ENCODE measurements at regions not wholly inside any gene's neighbourhood (a gene's known extent, or its start where the extent isn't known, plus 50 kb on each side); places are given as distances from the start of the nearest gene placed in this dataset.

DNA sequence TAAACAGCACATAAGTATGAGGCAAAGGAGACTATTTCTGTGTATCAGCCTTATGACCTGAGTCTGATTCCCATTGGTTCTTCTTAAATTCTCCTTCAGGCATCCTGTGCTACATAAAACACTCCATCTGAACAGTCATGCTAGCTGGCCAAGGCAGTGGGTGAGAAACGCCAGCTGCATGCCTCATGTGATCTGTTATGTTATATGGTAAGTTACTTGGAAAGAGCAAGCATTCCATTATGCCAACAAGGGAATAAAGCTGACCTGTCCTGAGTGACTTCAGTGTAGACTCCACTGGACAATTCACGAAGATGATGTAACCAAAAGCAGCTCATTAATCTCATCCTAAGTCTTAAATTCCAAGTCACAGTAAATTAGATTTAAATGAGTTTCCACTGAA, 216.5 kb upstream of the FN1 start:
- peak; percentile 62 for DNase-seq (ENCODE audit: low read depth)
- H3K4me3 ChIP-seq (ENCODE audit: control insufficient read depth, low read depth, low read length): no peak overlapping the region
- TF ChIP-seq, protein P1, sequence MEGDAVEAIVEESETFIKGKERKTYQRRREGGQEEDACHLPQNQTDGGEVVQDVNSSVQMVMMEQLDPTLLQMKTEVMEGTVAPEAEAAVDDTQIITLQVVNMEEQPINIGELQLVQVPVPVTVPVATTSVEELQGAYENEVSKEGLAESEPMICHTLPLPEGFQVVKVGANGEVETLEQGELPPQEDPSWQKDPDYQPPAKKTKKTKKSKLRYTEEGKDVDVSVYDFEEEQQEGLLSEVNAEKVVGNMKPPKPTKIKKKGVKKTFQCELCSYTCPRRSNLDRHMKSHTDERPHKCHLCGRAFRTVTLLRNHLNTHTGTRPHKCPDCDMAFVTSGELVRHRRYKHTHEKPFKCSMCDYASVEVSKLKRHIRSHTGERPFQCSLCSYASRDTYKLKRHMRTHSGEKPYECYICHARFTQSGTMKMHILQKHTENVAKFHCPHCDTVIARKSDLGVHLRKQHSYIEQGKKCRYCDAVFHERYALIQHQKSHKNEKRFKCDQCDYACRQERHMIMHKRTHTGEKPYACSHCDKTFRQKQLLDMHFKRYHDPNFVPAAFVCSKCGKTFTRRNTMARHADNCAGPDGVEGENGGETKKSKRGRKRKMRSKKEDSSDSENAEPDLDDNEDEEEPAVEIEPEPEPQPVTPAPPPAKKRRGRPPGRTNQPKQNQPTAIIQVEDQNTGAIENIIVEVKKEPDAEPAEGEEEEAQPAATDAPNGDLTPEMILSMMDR (IDR thresholded peaks at IDR 0.05; ENCODE audit: control insufficient read depth, insufficient read depth, low read depth, low read length, missing control alignments): no peak

GRCh38 chr2:215651412-215651811, 215.5 kb upstream of the FN1 start:
- DNase-seq (ENCODE audit: low read depth): no peak
- H3K4me3 ChIP-seq (ENCODE audit: control insufficient read depth, low read depth, low read length): no peak overlapping the region
- TF ChIP-seq, protein P1 (IDR thresholded peaks at IDR 0.05; ENCODE audit: control insufficient read depth, insufficient read depth, low read depth, low read length, missing control alignments): no peak

DNA sequence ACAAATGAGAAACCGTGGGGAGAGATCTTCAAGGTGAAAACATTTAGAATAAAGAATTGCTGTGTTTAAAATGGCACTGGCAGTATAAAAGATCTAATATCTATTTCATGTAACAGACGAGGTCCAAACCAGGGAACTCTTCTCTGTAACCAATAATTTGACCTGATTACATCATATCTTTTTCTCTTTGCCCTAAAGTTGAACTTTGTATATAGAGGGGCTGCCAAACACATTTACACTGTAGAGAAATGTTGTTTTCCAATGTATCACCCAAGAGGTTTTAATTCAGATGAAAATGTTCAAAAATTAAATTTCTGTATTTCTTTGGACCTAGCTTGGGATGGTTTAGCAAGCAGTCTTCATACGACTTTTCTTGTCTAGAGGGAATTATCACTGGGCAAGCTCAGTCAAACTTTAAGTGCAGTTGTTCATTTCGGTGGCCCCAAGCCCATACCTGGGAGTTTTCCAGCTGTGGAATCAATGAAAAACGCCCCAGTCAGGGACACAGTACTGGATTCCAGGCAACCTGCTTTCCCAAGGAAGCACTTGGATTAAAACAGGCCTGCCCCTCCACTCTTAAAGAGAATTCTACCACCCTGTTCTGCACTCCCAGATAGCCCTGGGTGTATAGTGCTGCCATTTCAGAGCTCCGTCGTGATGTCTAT, 208.5 kb upstream of the FN1 start:
- no peak for DNase-seq (ENCODE audit: low read depth)
- TF ChIP-seq, protein P1 (IDR thresholded peaks at IDR 0.05; ENCODE audit: control insufficient read depth, insufficient read depth, low read depth, low read length, missing control alignments): no peak
- no peak overlapping the region for H3K4me3 ChIP-seq (ENCODE audit: control insufficient read depth, low read depth, low read length)

GRCh38 chr2:215638687-215639086, 202.8 kb upstream of the FN1 start:
- H3K4me3 ChIP-seq (ENCODE audit: control insufficient read depth, low read depth, low read length): no peak overlapping the region
- no peak for DNase-seq (ENCODE audit: low read depth)
- TF ChIP-seq, protein P1 (IDR thresholded peaks at IDR 0.05; ENCODE audit: control insufficient read depth, insufficient read depth, low read depth, low read length, missing control alignments): no peak

DNA sequence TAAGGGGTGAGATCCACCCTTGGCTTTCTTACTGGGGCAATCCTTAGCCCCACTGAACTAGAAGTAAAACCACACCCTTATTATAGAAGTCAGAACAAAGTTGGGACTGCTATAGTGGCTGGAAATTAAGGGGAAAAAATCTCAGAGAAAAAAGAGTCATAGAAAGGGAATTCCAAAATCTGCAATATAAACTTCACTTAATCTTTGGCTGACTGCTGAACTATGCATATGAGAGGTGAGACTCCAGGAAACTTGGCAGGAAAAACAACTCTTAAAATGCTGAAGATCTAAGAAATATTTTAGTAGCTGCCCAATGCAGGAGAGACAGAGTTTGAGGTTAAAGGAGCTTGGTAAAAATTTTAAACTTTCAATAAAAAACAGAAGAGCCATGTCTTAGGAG, 201.8 kb upstream of the FN1 start:
- H3K4me3 ChIP-seq (ENCODE audit: control insufficient read depth, low read depth, low read length): no peak overlapping the region
- TF ChIP-seq, protein P1 (IDR thresholded peaks at IDR 0.05; ENCODE audit: control insufficient read depth, insufficient read depth, low read depth, low read length, missing control alignments): no peak
- no peak for DNase-seq (ENCODE audit: low read depth)

DNA sequence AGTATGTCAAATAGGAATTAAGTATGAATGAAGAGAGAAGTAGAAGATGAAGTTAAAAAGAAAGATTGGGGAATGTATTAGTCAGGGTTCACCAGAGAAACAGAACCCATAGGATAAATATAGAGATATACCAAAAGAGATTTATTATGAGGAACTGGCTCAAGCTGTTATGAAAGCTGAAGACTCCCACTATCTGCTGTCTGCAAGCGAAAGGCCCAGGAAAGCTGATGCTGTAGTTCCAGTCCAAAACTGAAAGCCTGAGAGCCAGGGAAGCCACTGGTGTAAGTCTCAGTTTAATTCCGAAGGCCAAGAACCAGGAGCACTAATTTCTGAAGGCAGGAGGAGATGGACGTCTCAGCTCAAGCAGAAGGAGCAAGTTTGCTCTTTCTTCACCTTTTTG, 200.9 kb upstream of the FN1 start:
- no peak for DNase-seq (ENCODE audit: low read depth)
- no peak overlapping the region for H3K4me3 ChIP-seq (ENCODE audit: control insufficient read depth, low read depth, low read length)
- TF ChIP-seq, protein P1 (IDR thresholded peaks at IDR 0.05; ENCODE audit: control insufficient read depth, insufficient read depth, low read depth, low read length, missing control alignments): no peak

DNA sequence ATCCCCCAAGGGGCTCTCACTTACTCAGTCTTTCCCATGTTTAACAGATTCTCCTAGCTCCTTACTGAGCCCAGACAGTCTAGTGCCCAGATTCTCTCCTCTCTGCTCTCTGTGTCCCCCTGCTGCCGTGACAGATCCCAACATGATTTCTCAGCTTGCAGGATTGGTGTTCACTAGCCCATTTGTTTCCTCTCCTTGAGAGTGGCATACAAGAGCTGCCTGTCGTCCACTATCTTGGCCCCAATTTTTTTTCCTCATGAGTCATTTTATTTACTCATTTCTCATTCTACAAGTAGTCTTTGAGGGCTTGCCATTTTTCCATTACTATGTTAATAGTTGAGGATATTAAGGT, 199.9 kb upstream of the FN1 start:
- no peak overlapping the region for H3K4me3 ChIP-seq (ENCODE audit: control insufficient read depth, low read depth, low read length)
- TF ChIP-seq, protein P1 (IDR thresholded peaks at IDR 0.05; ENCODE audit: control insufficient read depth, insufficient read depth, low read depth, low read length, missing control alignments): peak; percentile 27
- no peak for DNase-seq (ENCODE audit: low read depth)
